BE2C (cell line): ENCODE measurements at regions not wholly inside any gene's neighbourhood (a gene's known extent, or its start where the extent isn't known, plus 50 kb on each side); places are given as distances from the start of the nearest gene placed in this dataset.

Experiments used
- DNase-seq: peaks from one replicate; pipeline ENCODE4 v3.0.0-alpha.2; 2020
- H3K27me3 ChIP-seq: fragments of 250-450 bp; sonication (Bioruptor Pico); 2 replicates; pipeline ENCODE4 v1.5.1; 2020; ENCODE audit warnings: mild to moderate bottlenecking
- H3K36me3 ChIP-seq: fragments of 250-450 bp; sonication (Bioruptor Pico); 2 replicates; pipeline ENCODE4 v1.5.1; 2020; ENCODE audit warnings: mild to moderate bottlenecking
- H3K4me1 ChIP-seq: fragments of 250-450 bp; sonication (Bioruptor Pico); 2 replicates; pipeline ENCODE4 v1.5.1; 2020
- H3K4me3 ChIP-seq: 2 replicates; pipeline ENCODE4 v1.5.1; 2011; ENCODE audit warnings: low read depth, low read length
- H3K9me3 ChIP-seq: fragments of 250-450 bp; sonication (Bioruptor Pico); 2 replicates; pipeline ENCODE4 v1.5.1; 2020
- CTCF ChIP-seq: IDR thresholded peaks from 2 replicates; pipeline ENCODE4 v1.5.1; 2012; ENCODE audit warnings: mild to moderate bottlenecking, low read depth, low read length

GRCh38 chr12:72110937-72111650, 161.1 kb upstream of the TRHDE start:
- no peak for DNase-seq
- Histone ChIP-seq H3K27me3 (peaks cover 2% of the 10 kb centered on the region; the same call in 1 of the 2 replicates), H3K36me3 (no peaks in the 10 kb centered on the region), H3K4me3 (no peak overlapping the region), H3K9me3 (no peaks in the 10 kb centered on the region), H3K4me1 (no peaks in the 10 kb centered on the region)
- no peak for TF ChIP-seq CTCF

GRCh38 chr12:72111706-72112105, 160.5 kb upstream of the TRHDE start:
- Histone ChIP-seq H3K4me1 (no peaks in the 10 kb centered on the region), H3K9me3 (no peaks in the 10 kb centered on the region), H3K27me3 (peaks cover 2% of the 10 kb centered on the region; the same call in 1 of the 2 replicates), H3K36me3 (no peaks in the 10 kb centered on the region), H3K4me3 (no peak overlapping the region)
- TF ChIP-seq CTCF: no peak
- DNase-seq: no peak

- H3K4me1 ChIP-seq: no peaks in the 10 kb centered on the region
- peaks cover 4% of the 10 kb centered on the region for H3K27me3 ChIP-seq
- no peak for DNase-seq
- no peaks in the 10 kb centered on the region for H3K9me3 ChIP-seq
- no peaks in the 10 kb centered on the region for H3K36me3 ChIP-seq
- no peak for TF ChIP-seq CTCF
- no peak overlapping the region for H3K4me3 ChIP-seq
These were observed 138.6 kb upstream of the TRHDE start for GRCh38 chr12:72133497-72134055.

GRCh38 chr12:72134246-72135020, 137.7 kb upstream of the TRHDE start:
- Histone ChIP-seq H3K4me1 (no peaks in the 10 kb centered on the region), H3K36me3 (no peaks in the 10 kb centered on the region), H3K4me3 (no peak overlapping the region), H3K9me3 (no peaks in the 10 kb centered on the region), H3K27me3 (peaks cover 4% of the 10 kb centered on the region)
- no peak for DNase-seq
- TF ChIP-seq CTCF: no peak

- peaks cover 4% of the 10 kb centered on the region for H3K27me3 ChIP-seq
- H3K4me3 ChIP-seq: no peak overlapping the region
- no peak for TF ChIP-seq CTCF
- DNase-seq: no peak
- H3K36me3 ChIP-seq: no peaks in the 10 kb centered on the region
- no peaks in the 10 kb centered on the region for H3K9me3 ChIP-seq
- no peaks in the 10 kb centered on the region for H3K4me1 ChIP-seq
These were observed 137.2 kb upstream of the TRHDE start for GRCh38 chr12:72135021-72135301.

GRCh38 chr12:72136792-72137191, 135.4 kb upstream of the TRHDE start:
- Histone ChIP-seq H3K36me3 (no peaks in the 10 kb centered on the region), H3K9me3 (no peaks in the 10 kb centered on the region), H3K4me3 (no peak overlapping the region), H3K27me3 (peaks cover 4% of the 10 kb centered on the region), H3K4me1 (no peaks in the 10 kb centered on the region)
- TF ChIP-seq CTCF: no peak
- no peak for DNase-seq
